Gastroesophageal sphincter (tissue), 4 donors: ENCODE measurements at regions not wholly inside any gene's neighbourhood (a gene's known extent, or its start where the extent isn't known, plus 50 kb on each side); places are given as distances from the start of the nearest gene placed in this dataset.

Source experiments
- ATAC-seq: fragments of 150-250 bp; one replicate; pipeline ENCODE4 v1.9.1; 2016; ENCODE audit warnings: mild to moderate bottlenecking, moderate library complexity
- H3K27ac ChIP-seq, 4 donors: fragments of 200-600 bp; sonication (generic) in 3 of 4; 1 replicate in 3 of 4; 2 replicates in 1 of 4; pipeline ENCODE4 v1.5.1; 2016 to 2019
- H3K27me3 ChIP-seq: fragments of 200-600 bp; sonication (generic); one replicate; pipeline ENCODE4 v1.5.1; 2019
- H3K36me3 ChIP-seq, 2 donors: fragments of 200-600 bp; sonication (generic); one replicate each; pipeline ENCODE4 v1.5.1; 2019; ENCODE audit warnings: control low read depth in 1 of 2
- H3K4me1 ChIP-seq, 3 donors: fragments of 200-600 bp; sonication (generic); 1 replicate in 2 of 3; 2 replicates in 1 of 3; pipeline ENCODE4 v1.5.1; 2016 to 2019; ENCODE audit warnings: control low read depth in 2 of 3
- H3K4me3 ChIP-seq, 2 donors: fragments of 200-600 bp; sonication (generic); one replicate each; pipeline ENCODE4 v1.5.1; 2019; ENCODE audit warnings: mild to moderate bottlenecking in 1 of 2, moderate library complexity in 1 of 2
- H3K9me3 ChIP-seq, 3 donors: fragments of 200-600 bp; sonication (generic); one replicate each; pipeline ENCODE4 v1.5.1; 2017 to 2019; ENCODE audit warnings: control low read depth in 2 of 3
- EP300 ChIP-seq: sonication (generic); formaldehyde crosslinking; IDR thresholded peaks from one replicate; pipeline ENCODE4 v1.6.1; 2017; ENCODE audit warnings: antibody characterized with exemption, mild to moderate bottlenecking
- POLR2A ChIP-seq, 2 donors: fragments of 450-650 bp; IDR thresholded peaks; one replicate each; pipeline ENCODE4 v1.6.1; 2017; ENCODE audit warnings: antibody characterized with exemption in 2 of 2, mild to moderate bottlenecking in 2 of 2, moderate library complexity in 1 of 2
- POLR2AphosphoS5 ChIP-seq: sonication (generic); formaldehyde crosslinking; IDR thresholded peaks from one replicate; pipeline ENCODE4 v1.6.1; 2017; ENCODE audit warnings: antibody characterized with exemption
- WGBS, 2 donors: methylation state at CpG; one replicate each; pipeline ENCODE4 v1.1.5; 2018; ENCODE audit warnings: low coverage in 1 of 2; 5-methylcytosine and 5-hydroxymethylcytosine counted together
- TF ChIP-seq, protein P1 (sequence below), 4 experiments: fragments of 200-600 bp in 2 of 4; fragments of 450-650 bp in 2 of 4; sonication (generic) in 1 of 4; IDR thresholded peaks; one replicate each; pipeline ENCODE4 v1.5.1; 2017 to 2019; ENCODE audit warnings: antibody characterized with exemption in 4 of 4, mild to moderate bottlenecking in 2 of 4, moderate library complexity in 2 of 4

GRCh38 chr6:66896415-66896814 is 1189.4 kb upstream of the EYS start:
- Histone ChIP-seq H3K4me1 (no peaks in the 10 kb centered on the region), H3K9me3 (no peaks in the 10 kb centered on the region), H3K36me3 (no peaks in the 10 kb centered on the region), H3K4me3 (no peak overlapping the region), H3K27me3 (no peaks in the 10 kb centered on the region), H3K27ac (no peak overlapping the region)
- TF ChIP-seq EP300 = no peak
- TF ChIP-seq POLR2A (IDR thresholded peaks at IDR 0.05) = no peak
- no peak for TF ChIP-seq POLR2AphosphoS5
- TF ChIP-seq, protein P1, sequence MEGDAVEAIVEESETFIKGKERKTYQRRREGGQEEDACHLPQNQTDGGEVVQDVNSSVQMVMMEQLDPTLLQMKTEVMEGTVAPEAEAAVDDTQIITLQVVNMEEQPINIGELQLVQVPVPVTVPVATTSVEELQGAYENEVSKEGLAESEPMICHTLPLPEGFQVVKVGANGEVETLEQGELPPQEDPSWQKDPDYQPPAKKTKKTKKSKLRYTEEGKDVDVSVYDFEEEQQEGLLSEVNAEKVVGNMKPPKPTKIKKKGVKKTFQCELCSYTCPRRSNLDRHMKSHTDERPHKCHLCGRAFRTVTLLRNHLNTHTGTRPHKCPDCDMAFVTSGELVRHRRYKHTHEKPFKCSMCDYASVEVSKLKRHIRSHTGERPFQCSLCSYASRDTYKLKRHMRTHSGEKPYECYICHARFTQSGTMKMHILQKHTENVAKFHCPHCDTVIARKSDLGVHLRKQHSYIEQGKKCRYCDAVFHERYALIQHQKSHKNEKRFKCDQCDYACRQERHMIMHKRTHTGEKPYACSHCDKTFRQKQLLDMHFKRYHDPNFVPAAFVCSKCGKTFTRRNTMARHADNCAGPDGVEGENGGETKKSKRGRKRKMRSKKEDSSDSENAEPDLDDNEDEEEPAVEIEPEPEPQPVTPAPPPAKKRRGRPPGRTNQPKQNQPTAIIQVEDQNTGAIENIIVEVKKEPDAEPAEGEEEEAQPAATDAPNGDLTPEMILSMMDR (IDR thresholded peaks at IDR 0.05) = no peak
- WGBS, 2 donors = 91 to 95% methylated on average over 3 to 5 of the region's 5 CpGs
- no peak for ATAC-seq

GRCh38 chr6:66883453-66883852 is 1176.4 kb upstream of the EYS start:
- 79 to 100% methylated on average over 1 of the region's 1 CpG for WGBS, 2 donors
- Histone ChIP-seq H3K4me3 (no peak overlapping the region), H3K9me3 (peaks cover 0 to 20% (median 0%) of the 10 kb centered on the region in 3 donors), H3K27me3 (no peaks in the 10 kb centered on the region), H3K36me3 (no peaks in the 10 kb centered on the region), H3K4me1 (no peaks in the 10 kb centered on the region), H3K27ac (no peak overlapping the region)
- TF ChIP-seq, protein P1 (IDR thresholded peaks at IDR 0.05) = no peak
- TF ChIP-seq EP300 = no peak
- TF ChIP-seq POLR2A (IDR thresholded peaks at IDR 0.05) = no peak
- TF ChIP-seq POLR2AphosphoS5 = no peak
- ATAC-seq = no peak

DNA sequence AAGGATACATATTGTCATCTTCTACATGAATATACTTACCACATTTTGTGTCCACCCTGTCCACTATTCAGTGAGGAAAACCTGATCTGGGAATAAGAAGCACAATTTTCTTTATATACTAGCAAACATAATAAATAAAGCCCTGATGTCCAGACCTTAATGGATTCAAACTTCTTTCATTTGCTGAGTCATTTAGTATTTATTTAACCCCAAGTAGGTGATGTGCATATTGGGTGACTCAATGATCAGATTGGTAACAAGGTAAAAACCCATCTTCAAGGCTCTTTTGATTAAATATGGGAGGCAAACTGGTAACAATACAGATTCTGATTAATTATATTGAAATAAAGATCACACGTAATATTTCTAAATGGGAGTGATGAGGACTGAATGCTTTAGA is 1159.8 kb upstream of the EYS start:
- Histone ChIP-seq H3K4me3 (no peak overlapping the region), H3K27me3 (no peaks in the 10 kb centered on the region), H3K9me3 (no peaks in the 10 kb centered on the region), H3K4me1 (no peaks in the 10 kb centered on the region), H3K27ac (no peak overlapping the region), H3K36me3 (no peaks in the 10 kb centered on the region)
- 88 to 92% methylated on average over 1 of the region's 1 CpG for WGBS, 2 donors
- no peak for ATAC-seq
- TF ChIP-seq POLR2AphosphoS5 (no peak), EP300 (no peak), POLR2A (IDR thresholded peaks at IDR 0.05) (no peak)
- TF ChIP-seq, protein P1 (IDR thresholded peaks at IDR 0.05) = no peak

GRCh38 chr6:66865771-66866170 is 1158.7 kb upstream of the EYS start:
- H3K9me3 ChIP-seq = no peaks in the 10 kb centered on the region
- ATAC-seq = no peak
- H3K27me3 ChIP-seq = no peaks in the 10 kb centered on the region
- no peaks in the 10 kb centered on the region for H3K4me1 ChIP-seq
- no peak overlapping the region for H3K4me3 ChIP-seq
- H3K36me3 ChIP-seq = no peaks in the 10 kb centered on the region
- H3K27ac ChIP-seq = no peak overlapping the region
- TF ChIP-seq POLR2A (IDR thresholded peaks at IDR 0.05) (no peak), POLR2AphosphoS5 (no peak), EP300 (no peak)
- TF ChIP-seq, protein P1 (IDR thresholded peaks at IDR 0.05) = no peak

DNA sequence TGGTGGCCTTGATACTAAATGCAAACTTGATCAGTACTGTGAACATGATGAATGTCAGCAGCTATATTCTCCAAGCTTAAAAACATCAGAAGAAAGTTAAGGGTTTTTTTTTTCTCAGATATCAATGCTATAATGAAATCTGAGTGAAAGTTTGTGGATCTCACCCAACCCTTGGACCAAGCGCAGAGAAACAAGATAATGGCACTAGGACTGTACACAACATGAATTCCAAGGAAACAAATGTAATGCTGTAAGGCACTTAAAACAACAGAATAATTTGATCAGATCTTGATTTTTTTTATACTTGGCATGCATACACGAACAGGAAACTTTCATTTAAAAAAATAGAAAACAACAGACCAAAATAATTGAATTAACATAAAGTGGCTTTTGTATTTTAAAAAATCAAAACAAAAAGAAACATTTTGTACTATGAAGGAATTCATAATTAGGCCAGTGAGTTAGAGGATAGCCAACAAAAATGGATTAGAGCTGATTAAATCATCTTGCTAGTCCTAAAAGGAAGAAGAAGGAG is 1154.0 kb upstream of the EYS start:
- Histone ChIP-seq H3K27ac (no peak overlapping the region), H3K9me3 (no peaks in the 10 kb centered on the region), H3K36me3 (no peaks in the 10 kb centered on the region), H3K27me3 (no peaks in the 10 kb centered on the region), H3K4me3 (no peak overlapping the region), H3K4me1 (no peaks in the 10 kb centered on the region)
- no peak for ATAC-seq
- 54 to 67% methylated on average over 2 of the region's 2 CpGs for WGBS, 2 donors
- TF ChIP-seq POLR2AphosphoS5 = no peak
- TF ChIP-seq EP300 = no peak
- no peak for TF ChIP-seq POLR2A (IDR thresholded peaks at IDR 0.05)
- TF ChIP-seq, protein P1 (IDR thresholded peaks at IDR 0.05) = no peak
